ENCODE measurements at regions not wholly inside any gene's neighbourhood (a gene's known extent, or its start where the extent isn't known, plus 50 kb on each side); places are given as distances from the start of the nearest gene placed in this dataset.

GRCh38 chr14:100381395-100382105 lies 58.4 kb downstream of the SLC25A47 start:
- DNase-seq = no peak

GRCh38 chr14:100382106-100382455 lies 58.9 kb downstream of the SLC25A47 start:
- DNase-seq = no peak

- DNase-seq = peak; percentile 61
Observed at GRCh38 chr14:100383727-100384158, 60.6 kb downstream of the SLC25A47 start.

- no peak for DNase-seq
Observed at GRCh38 chr14:100384277-100384676, 61.1 kb downstream of the SLC25A47 start.

GRCh38 chr14:100384819-100385813 lies 62.0 kb downstream of the SLC25A47 start:
- peak; percentile 40 for DNase-seq

GRCh38 chr14:100386121-100386520 lies 63.0 kb downstream of the SLC25A47 start:
- DNase-seq = no peak

GRCh38 chr14:100386846-100387245 lies 63.7 kb downstream of the SLC25A47 start:
- DNase-seq = no peak

- DNase-seq = no peak
Observed at GRCh38 chr14:100387450-100387849, 64.3 kb downstream of the SLC25A47 start.

- DNase-seq = no peak
Observed at GRCh38 chr14:100388103-100389054, 65.2 kb downstream of the SLC25A47 start.

- DNase-seq = no peak
Observed at GRCh38 chr14:100389497-100390104, 66.5 kb downstream of the SLC25A47 start.

- no peak for DNase-seq
Observed at GRCh38 chr14:100391173-100391572, 68.0 kb downstream of the SLC25A47 start.

GRCh38 chr14:100391724-100392123 lies 68.6 kb downstream of the SLC25A47 start:
- DNase-seq = no peak

GRCh38 chr14:100392356-100392755 lies 69.2 kb downstream of the SLC25A47 start:
- DNase-seq = peak; percentile 65

GRCh38 chr14:100393362-100393761 lies 70.2 kb downstream of the SLC25A47 start:
- no peak for DNase-seq

- DNase-seq = no peak
Observed at GRCh38 chr14:100393906-100394732, 71.0 kb downstream of the SLC25A47 start.

- no peak for DNase-seq
Observed at GRCh38 chr14:100394886-100395672, 71.9 kb downstream of the SLC25A47 start.

GRCh38 chr14:100396266-100396795 lies 73.2 kb downstream of the SLC25A47 start:
- no peak for DNase-seq

- DNase-seq = no peak
Observed at GRCh38 chr14:100397005-100397404, 73.9 kb downstream of the SLC25A47 start.

GRCh38 chr14:100398044-100398443 lies 74.9 kb downstream of the SLC25A47 start:
- no peak for DNase-seq
